Right lung (tissue), 2 donors: ENCODE measurements at regions not wholly inside any gene's neighbourhood (a gene's known extent, or its start where the extent isn't known, plus 50 kb on each side); places are given as distances from the start of the nearest gene placed in this dataset.
"Not testable (repeated sequence)": the region's sequence is repeated elsewhere in the genome, so short reads cannot be mapped to it uniquely, and the experiment has no call there.

ENCODE experiments used
- DNase-seq, 2 donors: peaks; one replicate each; pipeline ENCODE4 v3.0.0-alpha.2; 2013

DNA sequence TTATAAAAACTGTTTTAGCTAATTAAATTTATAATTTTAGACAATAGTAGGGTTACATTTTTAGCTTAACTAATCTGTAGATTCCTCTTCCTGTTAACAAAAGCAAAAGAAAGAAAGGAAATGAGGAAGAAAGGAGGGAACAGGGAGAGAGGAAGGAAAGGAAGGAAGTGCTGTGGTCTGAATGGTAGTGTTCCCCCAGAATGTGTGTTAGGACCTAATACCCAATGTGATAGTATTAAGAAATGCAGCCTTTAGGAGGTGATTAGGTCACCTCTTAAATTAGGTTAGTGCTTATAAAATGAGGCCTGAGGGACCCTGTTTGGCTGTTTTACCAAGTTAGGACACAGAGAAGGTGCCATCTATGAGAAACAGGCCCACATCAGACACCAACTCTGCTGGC is 136.9 kb upstream of the SAMSN1 start:
- DNase-seq = no peak

DNA sequence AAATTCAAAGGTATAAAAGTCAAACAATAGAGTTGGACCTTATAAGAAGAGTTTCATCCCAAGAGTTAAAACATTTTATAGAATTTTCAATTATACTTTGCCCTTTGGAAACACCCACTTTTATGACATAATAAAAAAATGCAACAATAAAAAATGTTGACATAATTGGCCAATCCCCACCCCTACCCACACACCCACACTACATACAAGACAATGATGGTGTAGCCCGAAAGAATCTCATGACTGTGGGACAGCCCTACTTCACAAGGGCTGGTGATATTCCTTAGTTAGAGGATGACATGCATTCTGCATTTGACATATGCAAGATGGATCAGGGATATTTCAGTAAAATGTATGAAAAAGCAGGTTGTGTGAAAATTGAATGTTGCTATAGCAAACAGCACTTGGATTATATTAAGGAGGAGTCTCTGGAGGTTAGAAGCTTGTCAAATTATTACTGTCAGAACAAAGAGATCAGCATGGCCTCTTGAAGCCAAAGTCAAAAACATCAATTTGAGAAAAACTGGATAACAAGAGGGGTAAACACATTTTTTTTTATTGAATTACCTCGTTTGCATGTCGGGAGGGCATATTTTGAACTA is 133.0 kb upstream of the SAMSN1 start:
- DNase-seq = no peak

DNA sequence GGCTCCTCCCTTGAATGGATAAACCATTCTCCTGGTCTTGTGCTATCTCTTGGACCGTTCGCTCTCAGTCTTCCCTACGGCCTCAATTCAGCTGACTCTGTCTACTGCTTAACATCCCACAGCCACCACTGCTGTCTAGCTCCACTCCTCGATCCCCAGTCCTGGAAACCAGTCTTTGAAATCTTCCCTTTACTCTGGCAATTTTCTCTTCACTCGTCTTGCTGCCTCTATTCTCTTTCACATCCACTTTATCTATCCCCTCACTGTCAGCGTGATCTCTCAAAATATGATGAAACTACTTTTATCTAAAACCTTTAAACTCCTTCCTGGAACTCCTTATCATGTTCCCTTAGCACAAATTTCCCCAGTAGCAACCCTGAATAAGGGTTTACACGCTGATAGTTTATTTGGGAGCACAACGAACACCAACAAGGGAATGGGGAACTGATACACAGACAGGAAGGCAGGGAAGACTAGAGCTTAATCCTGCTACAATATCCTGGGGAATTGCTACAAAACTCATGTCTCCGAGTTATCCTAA is 131.6 kb upstream of the SAMSN1 start:
- DNase-seq = no peak

DNA sequence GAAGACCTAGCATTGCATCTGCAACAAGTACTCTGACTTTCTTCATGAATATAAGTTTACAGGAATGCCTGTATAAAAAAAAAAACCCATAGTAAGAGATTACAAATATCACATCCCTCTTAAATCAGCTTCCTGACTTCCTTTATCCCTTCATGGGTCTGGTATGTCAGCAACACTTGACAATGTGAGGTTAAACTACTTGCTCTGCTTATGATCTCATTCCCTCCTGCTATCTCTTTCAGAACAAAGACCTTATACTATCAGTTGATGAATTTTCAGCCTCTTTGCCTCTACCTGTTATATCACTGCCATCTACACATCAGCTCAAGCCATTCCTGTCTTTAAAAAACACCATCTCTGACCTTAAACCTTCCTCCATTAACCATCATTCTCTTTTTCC is 130.9 kb upstream of the SAMSN1 start:
- DNase-seq = no peak

DNA sequence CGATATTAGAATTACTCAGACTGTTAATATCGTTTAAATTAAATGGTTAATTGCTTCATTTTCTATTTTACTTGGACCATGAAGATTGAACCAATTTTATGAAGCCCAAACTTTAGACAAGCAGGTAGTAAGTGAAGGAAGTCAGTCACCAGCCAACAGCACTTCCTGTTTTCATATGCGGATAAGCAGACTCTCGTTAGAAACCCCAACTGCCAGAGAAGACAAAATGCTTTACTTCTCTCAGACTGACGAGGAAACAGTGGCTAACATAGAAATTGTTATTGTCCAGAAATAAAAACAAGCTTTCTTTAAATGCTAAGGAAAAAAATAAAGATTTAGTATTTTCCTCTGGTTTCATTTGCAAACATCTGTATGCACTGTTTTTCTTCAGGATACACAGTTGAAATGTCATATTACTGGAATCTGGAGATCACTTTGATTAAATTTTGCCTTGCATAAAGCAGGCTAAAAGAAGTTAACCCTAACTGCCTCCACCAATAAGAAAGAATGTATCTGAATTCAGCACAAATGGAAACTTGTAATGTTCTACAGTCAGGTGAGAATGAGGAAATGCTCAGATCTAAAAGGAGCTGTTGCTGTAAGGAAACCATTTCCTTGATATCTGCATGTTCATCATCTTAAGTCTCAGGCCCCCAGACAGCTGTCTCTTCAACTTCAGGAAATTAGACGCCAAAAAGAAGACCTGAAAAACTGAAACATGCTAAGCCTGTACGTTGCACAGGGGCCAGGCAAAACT is 129.8 kb upstream of the SAMSN1 start:
- no peak for DNase-seq

DNA sequence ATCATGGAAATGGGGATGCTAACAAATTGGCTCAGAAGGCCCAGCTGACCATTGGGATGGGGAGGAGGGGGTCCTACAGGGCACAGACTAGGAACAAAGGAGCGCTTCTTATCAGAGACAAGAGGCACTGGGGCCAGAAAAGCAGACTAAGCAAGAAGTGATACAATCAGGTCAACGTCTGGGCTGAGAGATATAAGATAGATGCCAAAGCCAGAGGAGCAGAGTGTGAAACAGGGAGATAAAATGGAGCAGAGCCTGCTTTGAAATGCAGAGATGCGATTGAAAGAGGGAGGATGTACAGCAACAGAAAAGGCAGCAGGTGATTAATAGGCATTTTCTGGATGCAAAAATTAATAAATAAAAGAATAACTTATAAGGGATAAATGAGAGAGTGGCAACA is 127.5 kb upstream of the SAMSN1 start:
- DNase-seq = no peak

DNA sequence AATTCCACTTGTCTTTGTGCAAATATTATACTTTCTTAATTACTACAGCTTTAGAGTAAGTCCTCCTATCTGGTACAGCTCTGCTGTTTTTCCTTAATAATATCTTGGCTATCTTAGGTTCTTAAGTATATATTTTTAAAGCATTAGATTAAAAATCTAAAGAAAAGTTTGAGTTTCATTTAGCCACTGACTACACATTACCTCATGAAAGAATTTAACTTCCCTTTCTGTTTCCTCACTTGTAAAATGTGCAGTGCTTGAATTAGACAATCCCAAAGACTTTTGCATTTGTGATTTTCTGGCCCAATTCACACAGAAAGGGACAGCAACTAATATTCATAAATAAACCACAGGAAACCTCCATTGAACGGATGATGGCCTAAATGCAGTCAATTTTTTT is 126.4 kb upstream of the SAMSN1 start:
- no peak for DNase-seq

DNA sequence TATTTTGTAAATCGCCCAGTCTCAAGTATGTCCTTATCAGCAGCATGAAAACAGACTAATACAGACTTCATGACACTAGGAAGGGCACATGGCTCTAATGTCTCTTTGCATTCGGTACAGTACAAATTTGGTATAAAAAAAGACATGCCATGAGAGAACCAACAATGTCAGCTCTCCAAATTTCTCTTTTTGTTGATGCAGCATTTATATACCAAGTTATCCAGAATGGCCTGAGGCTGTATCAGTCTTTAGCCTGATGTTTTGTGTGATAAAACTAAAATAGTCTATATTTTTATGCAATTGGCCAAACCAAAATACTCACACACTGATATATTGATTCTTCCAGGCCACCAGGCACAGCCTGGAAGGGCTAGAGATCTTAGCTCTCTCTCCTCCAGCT is 124.3 kb upstream of the SAMSN1 start:
- DNase-seq = no peak

DNA sequence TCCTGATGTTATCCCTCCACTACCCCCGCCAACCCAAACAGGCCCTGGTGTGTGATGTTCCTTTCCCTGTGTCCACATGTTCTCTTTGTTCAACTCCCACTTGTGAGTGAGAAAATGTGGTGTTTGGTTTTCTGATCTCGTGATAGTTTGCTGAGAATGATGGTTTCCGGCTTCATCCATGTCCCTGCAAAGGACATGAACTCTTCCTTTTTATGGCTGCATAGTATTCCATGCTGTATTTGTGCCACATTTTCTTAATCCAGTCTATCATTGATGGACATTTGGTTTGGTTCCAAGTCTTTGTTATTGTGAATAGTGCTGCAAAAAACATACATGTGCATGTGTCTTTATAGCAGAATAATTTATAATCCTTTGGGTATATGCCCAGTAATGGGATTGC is 123.0 kb upstream of the SAMSN1 start:
- DNase-seq = not testable (repeated sequence)

DNA sequence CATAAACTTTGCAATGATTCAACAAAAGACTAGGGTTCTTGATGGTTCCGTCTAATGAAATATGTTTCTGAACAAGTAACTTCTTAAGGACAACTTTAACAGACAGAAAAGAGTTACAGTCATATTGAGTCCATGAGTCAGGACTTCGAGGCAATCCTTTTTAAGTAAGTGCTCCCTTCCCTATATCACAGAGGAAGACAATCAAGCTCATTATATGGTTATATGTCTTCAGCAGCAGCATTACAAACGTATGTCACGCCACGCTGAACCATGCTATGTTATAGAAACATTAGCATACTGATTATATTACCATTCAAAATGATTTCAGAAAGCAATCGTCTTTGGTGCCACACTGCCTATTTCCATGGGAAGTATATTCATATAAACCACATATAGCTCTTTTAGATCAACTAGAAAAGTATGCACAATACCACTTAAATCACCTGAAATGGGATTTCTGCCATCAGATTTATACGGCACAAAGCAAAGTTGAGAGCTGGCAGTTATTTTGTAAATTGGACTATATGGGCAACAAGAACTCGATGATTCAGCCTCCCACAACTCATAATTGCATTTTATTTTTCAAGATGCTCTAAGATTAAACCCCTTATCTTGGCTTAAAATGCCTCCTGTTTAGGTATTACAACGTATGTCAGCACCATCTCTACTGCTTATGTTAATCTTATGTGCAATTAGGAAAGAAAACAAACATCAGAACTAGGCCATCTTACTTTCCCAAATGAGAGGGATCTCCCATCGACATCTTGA is 111.3 kb upstream of the SAMSN1 start:
- DNase-seq = no peak

DNA sequence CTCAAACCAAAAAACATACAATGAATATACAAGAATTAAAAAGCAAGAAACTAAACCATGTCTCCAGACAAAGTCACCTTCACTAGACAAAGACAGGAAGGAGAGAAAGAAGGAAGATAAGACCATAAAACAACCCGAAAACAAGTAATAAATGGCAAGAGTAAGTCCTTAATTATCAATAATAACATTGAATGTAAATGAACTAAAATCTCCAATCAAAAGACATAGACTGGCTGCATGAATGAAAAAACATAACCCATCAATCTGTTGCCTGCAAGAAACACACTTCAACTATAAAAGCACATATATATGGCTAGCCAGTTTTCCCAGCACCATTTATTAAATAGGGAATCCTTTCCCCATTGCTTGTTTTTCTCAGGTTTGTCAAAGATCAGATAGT is 100.8 kb upstream of the SAMSN1 start:
- DNase-seq = no peak

DNA sequence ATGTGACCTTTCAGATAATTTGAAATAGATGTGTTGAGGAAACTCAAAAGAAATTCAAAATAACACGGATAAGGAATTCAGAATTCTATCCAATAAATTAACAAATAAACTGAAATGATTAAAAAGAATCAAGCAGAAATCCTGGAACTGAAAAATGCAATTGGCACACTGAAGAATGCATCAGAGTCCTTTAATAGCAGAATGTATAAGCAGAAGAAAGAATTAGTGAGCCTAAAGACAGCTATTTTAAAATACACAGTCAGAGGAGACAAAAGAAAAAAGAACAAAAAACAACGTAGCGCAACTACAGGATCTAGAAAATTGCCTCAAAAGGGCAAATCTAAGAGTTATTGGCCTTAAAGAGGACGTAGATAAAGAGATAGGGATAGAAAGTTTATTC is 99.6 kb upstream of the SAMSN1 start:
- no peak for DNase-seq

DNA sequence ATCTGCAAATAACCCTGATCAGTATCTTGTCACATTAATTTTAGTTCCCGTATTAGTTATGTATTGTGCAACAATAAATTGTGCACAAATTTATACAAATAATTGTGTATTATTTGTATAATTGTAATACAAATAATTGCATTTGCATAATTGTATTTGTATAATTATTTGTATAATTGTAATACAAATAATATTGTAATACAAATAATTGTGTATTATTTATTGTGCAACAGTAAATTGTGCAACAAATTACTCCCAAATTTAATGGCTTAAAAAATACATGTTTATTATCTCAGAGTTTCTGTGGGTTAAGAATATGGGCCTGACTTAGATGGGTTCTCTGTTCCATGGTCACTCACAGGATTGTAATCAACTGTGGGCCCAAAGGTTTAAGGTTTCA is 86.2 kb upstream of the SAMSN1 start:
- DNase-seq = no peak

DNA sequence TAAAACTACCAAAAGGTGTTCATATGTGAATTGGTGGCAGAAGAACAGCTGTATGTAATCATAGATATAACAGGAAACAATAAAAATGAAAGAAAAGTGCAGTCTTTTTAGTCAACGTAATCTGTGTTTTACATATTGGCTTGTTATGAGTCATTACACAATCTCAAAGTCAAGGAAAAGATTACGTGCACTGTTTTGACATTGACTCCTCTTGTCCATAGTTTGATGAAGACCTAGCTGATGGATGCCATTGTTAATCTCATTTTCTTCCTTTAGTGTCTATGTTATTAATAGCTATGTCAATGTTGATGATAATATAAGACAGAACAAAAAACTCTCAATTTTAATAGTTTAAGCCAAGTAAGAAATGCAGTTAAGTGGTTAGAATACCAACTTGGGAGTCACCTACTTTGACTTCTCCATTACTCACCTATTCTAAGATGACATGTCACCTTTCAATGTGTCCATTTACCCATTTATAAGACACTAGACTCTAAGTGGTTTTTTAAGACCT is 84.5 kb upstream of the SAMSN1 start:
- no peak for DNase-seq

DNA sequence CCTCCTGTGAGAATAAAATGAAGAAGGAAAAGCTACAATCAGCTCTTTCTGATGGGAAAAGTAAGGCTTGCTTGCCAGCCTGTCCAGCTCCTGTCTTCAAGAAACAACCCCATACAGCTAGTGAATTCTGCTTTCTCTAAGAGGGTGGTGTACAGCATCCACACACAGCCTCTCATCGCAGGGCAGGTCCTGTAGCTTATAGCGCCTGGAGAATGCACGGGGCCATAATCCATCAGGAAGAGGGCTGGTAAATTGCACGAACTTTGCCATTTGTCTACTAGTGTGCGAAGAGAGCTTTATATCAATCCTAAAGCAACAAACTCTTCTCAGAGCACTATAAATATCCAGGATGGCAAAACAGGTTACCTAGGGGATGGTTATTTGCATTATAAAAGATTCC is 83.3 kb upstream of the SAMSN1 start:
- no peak for DNase-seq

DNA sequence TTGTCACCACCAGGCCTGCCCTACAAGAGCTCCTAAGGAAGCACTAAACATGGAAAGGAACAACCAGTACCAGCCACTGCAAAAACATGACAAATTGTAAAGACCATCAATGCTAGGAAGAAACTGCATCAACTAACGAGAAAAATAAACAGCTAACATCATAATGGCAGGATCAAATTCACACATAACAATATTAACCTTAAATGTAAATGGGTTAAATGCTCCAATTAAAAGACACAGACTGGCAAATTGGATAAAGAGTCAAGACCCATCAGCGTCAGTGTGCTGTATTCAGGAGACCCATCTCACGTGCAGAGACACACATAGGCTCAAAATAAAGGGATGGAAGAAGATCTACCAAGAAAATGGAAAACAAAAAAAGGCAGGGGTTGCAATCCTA is 77.0 kb upstream of the SAMSN1 start:
- DNase-seq = not testable (repeated sequence)

DNA sequence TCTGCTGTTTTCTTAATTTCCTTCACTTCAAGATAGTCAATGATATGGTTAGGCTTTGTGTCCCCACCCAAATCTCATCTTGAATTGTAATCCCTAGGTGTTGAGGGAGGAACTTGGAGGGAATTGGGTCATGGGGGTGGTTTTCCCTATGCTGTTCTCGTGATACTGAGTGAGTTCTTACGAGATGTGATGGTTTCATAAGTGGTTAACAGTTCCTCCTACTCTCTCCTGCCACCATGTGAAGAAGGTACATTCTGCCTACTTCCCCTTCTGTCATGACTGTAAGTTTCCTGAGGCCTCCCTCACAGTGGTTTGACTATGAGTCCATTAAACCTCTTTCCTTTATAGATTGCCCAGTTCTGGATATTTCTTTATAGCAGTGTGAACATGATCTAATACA is 74.0 kb upstream of the SAMSN1 start:
- no peak for DNase-seq

DNA sequence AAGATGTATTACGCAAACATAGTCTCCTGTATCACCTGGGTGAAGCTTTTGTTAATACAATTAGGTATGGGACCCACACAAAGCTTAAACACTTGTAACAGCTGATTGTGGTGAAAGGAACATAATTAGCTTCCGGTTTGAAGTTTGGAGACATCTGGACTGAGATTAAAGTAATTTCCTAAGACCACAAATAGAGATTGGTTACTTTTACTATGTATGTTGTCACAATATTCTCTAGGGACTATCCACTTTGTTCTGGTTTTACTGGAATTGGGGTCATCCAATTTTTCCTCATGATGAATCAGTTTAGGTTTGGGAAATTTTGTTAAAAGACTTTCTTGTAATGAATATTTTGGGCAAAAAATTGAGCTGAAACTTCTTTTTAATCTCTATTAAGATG is 71.8 kb upstream of the SAMSN1 start:
- DNase-seq = no peak

DNA sequence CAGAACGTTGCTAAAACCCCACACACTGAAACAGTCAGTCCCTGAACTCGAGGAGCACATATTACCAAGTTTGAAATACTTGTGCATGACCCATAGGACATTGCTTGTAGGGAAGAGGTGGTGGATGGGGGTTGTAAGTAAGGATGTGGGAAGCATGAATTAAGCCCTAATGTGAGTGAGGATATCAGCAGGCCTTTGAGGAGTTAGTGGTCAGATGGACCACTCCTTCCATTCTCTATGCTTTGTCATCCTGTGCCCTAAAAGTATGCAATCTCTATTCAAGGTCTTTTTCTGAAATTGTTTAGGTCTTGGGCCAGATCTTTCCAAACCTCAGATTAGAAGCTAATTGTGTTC is 70.9 kb upstream of the SAMSN1 start:
- DNase-seq = no peak

DNA sequence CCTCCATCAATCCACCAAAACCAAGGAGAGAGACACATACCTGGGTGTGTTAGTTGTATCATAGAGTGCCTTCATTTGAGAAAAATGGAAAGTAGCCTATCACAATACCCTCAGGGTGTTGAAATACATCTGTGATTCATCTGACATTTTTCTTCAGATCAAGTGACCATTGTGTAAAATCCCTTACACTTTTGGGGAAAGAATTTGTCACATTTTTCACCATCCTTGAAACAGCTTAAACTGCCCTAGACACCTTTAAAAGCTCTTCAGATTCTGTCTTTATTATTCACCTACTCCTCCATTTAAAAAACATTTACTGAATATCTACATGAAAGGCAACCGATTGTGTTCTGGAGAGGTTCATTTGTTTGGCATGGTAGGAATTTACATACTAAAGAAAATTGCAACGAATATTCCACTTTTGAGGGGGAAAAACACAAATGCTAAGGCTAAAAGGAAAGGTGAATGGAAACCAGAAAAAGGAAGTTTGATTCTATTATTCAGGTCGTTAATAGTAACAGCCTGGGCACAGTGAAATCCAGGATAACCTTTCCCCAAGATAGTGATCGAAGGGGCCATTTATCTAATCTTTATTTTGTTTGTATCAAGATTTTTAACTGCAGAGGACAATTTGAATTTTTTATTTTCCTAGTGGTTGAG is 70.4 kb upstream of the SAMSN1 start:
- DNase-seq = no peak

DNA sequence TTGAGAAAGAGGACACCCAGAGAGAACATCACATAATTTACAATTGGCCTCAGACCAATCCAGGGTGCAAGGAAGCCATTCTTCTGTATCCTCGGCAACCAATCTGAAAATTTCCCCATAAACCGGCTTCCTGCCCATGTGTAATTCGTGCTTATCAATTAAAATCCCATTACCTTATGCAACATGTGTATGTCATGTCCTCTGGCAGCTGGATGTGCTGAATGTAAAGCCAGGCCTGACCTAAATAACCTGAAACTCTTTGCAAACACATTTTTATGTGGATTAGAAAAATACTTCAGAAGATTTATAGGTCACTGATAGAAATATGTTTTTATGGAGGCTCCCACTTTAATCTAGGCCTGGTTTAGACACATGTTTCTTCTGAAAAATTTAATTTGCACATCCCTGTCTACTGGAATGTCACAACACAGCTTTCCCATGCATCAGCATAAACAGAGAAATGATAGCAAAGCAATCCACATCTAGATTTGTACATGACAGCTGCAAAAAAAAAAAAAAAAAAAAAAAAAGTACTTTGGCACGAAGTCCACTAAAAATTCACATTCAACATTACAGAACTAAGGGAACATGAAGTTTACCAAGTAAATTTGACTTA is 69.4 kb upstream of the SAMSN1 start:
- DNase-seq = peak in 1 of 2 donors; percentile 36

DNA sequence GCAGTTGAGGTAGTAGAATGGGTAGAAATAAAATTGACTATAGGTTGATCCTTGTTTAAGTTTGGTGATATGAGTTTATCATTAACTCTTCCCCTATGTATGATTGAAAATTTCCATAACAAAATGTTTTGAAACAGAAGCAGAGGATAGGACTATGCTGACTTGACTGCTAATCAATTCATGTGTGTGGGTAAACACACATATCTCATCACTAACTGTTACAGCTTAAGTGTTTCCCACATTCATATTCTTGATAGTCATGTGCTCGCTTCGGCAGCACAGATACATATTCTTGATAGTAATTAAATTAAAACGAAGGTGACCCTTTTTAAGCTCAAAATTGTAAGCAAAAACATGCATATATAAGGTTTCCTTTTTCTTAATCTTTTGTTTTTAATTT is 68.2 kb upstream of the SAMSN1 start:
- no peak for DNase-seq
